ENCODE measurements at regions not wholly inside any gene's neighbourhood (a gene's known extent, or its start where the extent isn't known, plus 50 kb on each side); places are given as distances from the start of the nearest gene placed in this dataset.
"Not testable (repeated sequence)": the region's sequence is repeated elsewhere in the genome, so short reads cannot be mapped to it uniquely, and the experiment has no call there.

DNA sequence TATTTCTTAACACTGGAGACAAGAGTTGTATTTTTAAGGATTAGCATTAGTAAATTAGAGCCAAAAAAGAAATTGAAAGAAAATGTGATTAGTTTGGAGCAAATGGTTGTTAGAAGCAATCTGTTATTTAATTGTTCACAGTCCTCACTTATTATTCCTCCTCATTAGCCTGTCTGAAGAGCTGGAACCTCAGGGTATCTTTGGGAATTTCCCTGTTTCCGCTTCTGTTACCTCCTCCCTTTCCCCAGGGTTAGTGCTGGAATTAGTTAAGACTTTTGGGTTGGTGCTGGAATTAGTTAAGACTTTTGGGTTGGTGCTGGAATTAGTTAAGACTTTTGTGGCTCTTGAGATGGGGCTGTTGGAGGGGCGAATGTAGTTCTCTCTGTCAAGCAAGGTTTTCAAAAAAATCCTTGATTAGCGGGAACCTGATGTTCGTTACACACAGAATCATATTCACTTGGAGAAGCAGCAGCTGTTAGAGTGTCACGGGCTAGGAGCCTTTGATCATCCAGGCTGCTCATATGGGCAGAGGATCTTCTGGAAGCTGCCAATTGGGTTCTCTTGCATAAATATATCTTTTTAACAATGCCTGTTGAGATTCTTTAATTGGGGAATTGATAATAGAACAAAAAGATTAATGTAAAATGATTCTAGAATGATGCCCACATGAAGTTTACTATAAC, 251.0 kb upstream of the NPSR1 start:
- no peak for DNase-seq

DNA sequence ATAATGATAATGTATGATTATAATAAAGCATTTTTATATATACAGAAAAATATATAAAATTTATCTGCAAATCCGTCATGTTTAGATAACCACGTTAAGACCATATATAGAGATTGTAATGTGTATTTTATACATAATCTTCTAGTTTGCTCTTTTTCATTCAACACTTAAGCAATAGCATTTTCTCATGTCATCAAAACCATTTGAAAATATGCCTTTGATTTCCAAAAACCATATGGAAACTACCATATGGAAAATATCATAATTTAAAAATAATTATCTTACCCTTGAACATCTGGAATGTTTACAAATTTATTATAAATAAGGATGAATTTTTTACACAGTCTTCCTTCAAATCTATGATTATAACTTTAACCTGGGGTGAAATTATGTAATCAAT, 250.4 kb upstream of the NPSR1 start:
- DNase-seq: no peak

DNA sequence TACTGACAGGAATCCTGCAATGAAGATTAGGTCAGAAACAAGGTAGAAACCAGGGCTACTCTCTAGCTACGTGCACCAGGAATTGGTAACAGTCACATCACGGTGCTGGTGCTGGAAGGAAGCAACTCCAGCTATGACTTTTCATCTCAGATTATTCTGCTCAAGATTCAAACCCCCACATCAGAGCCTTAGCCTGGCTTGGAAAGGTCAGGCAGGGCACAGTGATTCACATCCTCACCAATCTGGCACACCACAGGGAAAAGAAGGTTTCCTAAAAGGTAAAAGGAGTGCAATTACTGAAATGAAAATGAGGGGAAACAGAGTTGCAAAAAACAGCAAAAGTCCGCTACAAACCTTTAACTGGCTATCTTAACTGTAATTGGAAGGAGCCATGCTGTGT, 240.2 kb upstream of the NPSR1 start:
- no peak for DNase-seq

DNA sequence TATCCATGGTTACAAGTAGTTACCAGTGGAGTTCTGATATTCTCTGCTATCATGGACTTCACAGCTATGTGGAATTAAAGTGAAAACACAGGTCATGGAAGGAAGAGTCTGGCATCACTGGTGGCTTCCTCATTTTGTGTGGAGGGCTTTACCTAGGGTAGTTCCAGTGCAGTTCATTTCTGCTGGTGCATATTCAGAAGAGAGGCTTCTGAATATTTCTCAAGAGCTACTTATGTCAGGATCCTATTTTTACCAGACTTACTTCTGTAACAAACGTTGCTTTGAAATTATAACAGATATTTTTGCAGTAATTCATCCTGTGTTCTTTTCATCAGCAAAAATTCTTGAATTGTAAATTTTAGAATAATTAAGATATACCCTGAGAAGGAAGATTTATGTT, 236.5 kb upstream of the NPSR1 start:
- no peak for DNase-seq

DNA sequence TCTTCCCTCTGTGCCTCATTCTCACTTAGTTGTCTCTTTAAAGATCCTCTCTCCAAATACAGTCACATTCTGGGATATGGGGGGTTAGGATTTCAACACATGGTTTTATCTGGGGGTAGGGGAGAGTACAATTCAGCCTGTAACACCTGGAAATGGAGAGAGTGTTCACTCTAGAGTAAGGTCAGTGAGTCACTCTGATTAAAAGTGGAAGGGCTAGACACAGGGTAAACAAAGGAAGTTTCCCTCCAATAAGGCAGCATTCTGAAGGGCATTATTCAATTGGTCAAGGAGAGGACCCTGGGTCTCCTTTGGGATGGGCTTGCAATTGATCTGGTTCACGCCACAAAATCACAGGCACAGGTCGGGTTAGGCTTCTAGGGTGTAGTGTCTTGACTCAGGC, 232.8 kb upstream of the NPSR1 start:
- no peak for DNase-seq

DNA sequence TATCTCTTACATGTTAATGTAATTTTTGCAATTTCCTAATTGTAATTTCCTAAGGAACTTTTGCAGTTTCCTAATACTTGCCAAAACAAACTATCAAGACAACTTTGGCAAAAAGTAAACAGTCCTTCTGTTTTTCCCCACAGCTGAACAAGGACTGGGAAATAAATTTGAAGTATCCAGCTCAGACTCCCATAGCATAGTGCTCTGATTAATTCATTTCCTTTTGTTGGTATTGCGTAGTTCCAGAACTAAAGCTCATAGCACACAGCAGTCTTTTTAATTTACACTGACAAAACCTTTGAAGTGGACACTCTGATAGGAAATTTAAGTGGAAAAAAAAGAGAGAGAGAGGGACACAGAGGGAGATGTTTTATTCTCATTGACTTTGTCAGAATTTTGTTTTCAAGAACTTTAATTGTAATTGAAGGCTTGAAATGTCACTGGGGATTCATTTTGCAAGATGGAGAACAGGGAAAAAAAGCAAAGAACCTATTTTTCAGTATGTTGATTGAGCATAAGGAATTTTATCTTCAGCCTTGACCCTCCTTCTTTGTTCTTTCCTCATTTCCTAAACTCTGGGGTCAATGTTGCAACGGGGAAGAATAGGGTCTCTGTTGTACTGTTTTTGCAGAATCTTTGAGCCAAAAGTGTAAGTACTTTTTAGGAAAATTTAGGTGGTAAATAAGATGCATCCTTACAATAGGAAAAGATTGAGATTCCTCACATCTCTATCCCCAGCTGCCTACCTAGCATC, 232.2 kb upstream of the NPSR1 start:
- no peak for DNase-seq

DNA sequence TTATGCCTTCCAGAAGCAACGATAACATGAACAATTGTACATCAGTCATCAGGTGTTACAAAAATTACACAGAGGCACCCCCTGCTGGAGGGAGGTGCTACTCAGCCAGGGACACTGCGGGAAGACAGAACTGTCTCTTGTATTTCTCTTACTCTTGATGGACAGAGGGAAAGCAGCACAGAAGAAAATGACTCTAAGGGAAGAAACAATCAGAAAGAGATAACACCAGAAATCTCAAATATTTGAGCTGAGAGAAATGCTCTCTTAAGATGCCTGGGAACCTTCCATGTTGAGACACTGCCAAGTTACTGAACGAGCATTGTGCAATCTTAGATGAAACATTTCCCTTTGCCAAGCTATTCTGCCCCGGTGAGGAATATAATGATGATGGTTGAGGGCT, 227.6 kb upstream of the NPSR1 start:
- no peak for DNase-seq

DNA sequence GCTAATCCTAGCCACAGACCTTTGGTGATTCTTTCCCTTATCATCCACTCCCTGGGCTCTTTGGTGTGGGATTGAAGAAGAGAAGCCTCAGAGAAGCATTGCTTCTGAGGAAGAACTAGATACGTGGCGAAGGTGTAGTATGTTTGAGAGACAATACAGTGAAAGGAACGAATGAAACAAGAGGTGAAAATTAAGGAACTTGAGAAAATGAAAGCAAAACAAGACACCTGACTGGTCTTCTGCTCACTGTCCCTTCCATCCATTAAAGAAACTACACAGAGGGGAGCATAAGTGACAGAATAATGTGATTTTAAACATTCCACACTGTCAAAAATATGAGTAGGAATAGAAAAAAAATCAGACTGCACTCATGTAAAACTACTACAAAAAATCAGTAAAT, 219.6 kb upstream of the NPSR1 start:
- DNase-seq: no peak

DNA sequence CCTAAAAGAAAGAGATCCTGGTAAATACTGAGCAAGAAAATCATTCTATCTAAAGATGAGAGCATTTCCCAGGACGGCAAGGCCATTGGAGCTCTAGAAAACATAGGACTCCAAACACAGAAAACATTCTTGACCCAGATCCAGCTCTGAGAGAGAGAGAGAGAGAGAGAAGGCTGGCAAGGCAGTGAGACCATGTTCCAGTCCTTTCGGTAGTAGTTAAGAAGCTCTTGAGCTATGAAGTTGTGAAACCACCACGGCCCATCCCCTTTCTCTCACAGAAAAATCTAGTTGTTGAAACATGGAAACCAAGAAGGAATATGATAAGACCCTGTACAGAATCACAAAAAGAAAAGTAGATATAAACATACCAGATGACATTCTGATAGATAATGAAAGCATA, 212.4 kb upstream of the NPSR1 start:
- no peak for DNase-seq

DNA sequence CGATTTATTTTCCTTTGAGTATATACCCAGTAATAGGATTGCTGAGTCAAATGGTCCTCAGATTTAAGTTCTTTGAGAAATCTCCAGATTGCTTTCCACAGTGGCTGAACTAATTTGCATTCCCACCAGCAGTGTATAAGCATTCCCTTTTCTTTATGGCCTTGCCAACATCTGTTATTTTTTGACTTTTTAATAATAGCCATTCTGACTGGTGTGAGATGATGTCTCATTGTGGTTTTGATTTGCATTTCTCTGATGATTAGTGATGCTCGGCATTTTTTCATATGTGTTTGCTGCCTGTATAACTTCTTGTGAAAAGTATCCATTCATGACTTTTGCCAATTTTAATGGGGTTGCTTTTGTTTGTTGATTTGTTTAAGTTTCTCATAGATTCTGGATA, 209.5 kb upstream of the NPSR1 start:
- not testable (repeated sequence) for DNase-seq

DNA sequence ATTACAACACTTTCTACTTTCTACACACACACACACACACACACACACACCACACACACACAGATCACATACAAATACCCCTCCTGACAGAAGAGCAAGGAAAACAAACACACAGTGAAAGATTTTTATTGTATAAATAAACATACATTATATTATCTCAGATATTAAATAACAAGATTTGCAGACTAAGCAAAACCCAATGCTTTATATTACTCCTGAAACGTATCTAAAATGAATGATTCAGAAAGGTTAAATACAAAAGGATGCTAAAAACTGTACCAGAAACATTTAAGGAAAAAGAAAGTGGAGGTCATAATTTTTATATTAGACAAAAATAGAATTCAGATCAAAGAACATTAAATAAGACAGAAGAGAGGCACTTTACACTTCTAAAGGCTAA, 208.3 kb upstream of the NPSR1 start:
- DNase-seq: no peak

DNA sequence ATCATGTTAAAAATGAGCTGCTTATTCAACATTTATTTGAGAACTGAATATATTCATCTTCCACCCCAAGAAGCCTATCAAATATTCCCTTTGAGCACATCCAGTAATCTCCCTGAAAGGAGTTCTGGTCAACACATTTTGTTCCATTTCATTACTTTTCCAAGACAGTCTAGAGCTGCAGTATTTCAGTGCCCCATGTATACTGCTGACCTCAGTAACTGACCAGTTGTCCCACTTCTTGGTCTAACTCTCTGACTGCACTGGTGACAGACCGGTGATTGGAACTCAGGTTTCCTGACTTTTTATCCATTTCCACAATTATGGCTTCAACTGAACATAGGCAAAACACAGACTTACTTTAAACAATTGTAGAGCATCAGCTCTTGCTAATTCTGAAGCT, 206.8 kb upstream of the NPSR1 start:
- DNase-seq: no peak

DNA sequence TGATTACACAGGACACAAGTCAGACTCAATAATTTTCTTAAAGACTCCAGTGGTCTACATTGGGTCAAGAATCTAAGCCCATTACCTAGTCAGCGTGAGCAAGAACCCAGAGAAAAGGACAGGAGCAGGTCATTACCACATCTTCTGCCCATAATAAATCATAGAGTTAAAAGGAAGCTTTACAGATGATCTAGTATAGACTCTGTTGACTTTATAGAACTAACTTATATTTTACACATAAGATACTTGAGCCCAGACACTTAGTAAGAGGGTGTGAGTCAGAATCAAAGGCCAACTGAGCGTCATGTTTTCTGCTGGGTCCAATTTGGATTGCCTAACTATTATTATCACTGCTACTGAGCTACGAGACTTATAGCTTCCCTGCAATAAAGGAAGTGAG, 206.1 kb upstream of the NPSR1 start:
- no peak for DNase-seq

DNA sequence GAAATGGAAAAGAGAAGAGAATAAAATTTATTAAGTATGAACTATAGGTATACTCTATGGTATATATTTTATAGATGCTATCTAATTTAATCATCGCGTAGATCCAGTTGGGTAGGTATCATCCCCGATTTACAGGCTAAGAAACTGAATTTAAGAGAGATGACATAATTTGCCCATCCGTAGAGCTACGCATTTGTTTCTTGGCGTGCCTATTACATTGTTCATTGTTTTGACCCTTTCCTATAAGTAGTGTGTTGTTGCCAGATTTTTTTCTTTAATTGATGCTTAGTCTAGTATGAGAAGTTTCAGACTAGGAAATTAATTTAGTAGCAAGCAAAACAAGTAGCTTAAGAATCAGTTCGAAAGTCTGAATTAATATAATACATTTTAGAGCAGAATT, 205.7 kb upstream of the NPSR1 start:
- DNase-seq: no peak

DNA sequence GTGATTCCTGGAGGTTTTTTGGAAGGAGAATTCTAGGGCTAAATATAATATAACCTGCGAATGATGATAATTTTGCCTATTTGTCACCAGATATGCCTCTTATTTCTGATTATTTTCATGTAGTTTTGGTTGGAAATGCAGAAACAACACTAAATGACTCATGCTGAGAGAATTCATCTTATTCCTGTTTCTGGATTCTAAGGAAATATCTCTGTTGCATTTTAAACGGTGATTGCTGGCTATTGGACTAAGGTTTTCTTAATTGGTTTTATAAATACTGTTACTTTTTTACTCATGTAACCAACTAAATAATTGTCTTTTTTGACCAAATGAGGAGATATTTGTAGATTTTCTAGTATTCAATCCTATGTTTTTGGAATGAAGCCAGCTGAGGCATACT, 204.9 kb upstream of the NPSR1 start:
- no peak for DNase-seq

DNA sequence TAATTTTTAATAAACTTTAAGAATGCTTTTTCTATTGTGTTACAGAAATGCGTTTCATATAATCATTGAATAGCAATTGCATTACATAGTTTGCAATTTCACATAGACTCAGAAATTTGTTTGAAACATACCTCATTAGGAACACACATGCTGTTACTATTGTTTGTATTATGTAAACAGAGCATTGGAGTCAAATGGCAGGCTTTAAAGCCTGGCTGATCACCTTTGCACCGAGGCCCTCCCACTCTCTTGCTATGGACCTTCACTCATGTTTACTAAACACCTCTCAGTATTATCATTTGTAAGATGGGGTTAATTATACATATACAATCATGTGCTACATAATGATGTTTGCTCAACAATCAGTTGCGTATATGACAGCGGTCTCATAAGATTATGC, 203.6 kb upstream of the NPSR1 start:
- DNase-seq: no peak

DNA sequence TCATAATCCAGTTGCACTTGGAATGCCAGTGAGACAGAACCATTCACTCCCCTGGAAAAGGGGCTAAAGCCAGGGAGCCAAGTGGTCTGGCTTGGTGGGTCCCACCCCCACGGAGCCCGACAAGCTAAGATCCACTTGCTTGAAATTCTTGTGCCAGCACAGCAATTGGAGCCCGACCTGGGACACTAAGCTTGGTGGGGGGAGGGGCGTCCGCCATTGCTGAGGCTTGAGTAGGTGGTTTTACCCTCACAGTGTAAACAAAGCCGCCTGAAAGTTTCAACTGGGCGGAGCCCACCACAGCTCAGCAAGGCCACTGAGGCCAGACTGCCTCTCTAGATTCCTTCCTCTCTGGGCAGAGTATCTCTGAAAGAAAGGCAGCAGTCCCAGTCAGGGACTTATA, 200.7 kb upstream of the NPSR1 start:
- no peak for DNase-seq

DNA sequence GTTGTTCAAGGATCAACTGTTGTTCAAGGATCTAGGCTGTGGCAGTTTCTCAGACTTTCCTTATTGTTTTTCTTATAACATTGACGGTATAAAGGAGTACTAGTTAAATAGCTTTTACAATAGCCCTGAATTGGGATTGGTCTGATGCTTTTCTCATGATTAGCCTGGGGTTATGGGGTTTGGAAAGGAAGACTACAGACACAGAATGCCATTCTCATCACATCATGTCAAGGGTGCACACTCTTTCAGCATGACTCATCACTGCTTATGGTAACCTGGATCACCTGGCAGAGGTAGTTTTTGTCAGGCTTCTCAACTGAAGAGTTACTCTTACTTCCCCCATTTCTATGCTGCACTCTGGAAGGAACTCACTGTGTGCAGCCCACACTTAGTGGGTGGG, 194.2 kb upstream of the NPSR1 start:
- DNase-seq: no peak

DNA sequence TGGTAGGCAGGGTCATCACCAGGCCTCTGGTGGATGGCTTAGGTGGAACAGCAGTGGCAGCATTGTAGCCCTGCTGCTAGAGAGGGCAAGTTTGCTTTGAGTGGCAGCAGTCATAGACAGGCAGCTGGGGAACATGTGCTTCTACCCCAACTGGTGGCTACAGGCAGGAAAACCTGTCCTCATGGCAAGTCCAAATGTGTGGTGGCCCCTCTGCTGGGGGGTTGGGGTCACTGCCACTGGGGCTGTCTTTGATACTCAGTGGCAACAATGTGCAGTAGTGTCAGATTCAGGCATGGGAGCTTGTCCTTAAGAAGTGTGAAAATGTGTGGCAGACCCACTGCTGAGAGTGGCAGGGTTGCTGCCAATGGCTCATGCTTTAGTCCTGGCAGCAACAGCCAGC, 186.2 kb upstream of the NPSR1 start:
- no peak for DNase-seq

DNA sequence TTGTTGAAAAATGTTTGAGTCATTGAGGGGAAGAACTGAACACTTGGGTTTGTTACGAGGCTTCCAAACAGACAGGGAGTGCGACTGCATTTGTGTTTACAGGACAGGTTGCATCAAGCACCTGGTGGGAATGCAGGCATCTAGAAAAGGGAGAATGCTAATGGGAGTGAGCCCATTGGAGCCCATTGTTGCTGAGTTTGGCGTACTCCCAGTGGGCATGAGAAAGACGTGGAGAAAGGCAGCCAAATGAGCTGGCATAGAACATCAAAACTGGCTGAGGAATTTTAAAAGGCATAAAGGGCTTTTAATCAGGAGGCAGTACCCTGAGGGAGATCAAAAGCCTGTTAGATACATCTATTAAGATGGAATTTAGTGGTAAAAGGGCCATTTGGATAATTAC, 171.6 kb upstream of the NPSR1 start:
- no peak for DNase-seq

DNA sequence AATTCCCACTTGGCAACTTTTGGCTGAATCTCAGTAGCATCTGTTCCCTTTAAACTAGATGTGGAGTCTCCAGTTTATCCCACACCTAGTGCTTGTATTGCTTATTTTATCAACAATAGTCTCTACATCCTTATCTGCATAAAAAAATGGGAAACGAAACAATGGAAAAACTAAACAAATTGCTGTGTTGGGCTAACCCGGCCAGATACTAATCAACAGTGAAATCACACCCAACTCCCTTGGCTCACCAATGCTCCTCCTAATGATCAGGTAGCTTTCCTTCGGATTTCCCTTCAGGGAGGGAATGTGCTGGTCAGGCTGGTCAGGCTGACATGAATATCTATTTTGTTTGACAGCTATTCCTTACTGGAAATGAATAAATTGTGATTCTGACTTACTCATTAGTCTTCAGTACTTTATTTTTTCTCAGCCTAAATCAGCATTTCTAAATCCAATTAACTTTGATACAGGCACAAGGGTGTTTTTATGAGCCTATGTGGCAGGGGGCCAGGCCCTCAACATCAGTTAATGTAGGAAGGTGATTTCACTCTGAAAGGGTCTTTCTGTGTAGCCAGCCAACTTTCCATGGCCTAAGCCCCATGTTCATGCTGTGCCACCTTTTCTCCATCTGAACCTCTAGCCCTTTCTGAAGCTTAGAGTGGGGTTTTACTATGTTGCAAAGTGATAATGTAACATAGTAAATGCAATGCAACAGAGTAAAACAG, 170.5 kb upstream of the NPSR1 start:
- DNase-seq: no peak

DNA sequence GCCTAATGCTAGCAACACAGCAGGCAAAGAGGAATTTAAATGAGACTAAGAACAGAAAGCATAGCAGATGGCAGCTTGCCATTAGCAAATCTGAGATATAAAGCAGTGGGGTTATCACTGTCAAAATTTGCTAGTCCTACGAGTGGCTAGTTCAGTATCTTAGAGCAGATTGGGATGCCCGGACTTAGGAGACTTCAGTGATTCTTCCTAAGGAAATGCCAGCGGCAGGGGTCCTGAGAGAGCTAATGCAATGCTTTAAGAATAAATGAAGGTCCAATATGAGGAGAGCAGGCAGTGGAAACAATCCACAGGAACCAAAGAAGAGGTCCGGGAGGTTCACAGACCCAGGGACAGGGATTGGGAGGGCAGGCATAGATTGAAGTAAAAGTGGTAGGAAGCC, 169.3 kb upstream of the NPSR1 start:
- DNase-seq: no peak

DNA sequence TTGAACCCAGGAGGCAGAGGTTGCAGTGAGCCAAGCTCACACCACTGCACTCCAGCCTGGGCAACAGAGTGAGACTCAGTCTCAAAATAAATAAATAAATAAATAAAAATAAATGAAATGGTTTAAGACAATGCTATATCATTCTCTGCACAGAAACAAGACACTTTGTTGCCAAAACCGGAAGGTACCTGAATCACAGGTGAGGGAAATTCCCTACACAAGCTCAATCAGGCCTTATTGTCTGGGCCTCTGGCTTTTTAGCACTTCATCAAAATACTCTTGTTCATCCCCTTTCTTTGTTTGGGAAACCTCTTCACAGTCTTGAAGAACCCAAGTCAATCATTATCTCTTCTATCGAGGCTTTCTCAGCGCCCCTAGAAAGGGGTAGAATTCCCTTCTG, 166.1 kb upstream of the NPSR1 start:
- no peak for DNase-seq

DNA sequence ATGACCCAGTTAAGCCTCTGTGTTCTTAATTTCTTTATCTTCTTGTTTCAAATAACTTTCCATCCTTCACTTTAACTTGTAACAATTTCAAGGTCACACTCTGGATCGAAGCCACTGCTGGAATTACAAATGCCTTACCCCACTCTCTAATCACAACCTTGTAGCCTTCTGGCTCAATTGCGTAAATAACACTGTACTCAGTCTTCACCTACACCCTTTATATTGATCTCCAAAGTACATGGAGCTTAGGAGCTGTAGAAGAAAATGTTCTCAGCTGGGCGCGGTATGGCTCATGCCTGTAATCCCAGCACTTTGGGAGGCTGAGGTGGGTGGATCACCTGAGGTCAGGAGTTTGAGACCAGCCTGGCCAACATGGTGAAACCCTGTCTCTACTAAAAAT, 164.3 kb upstream of the NPSR1 start:
- DNase-seq: no peak

All from left hindlimb (tissue), 1 donor.